GM19328 (cell line): ENCODE measurements at regions not wholly inside any gene's neighbourhood (a gene's known extent, or its start where the extent isn't known, plus 50 kb on each side); places are given as distances from the start of the nearest gene placed in this dataset.
"Not testable (repeated sequence)": the region's sequence is repeated elsewhere in the genome, so short reads cannot be mapped to it uniquely, and the experiment has no call there.

Experiments used
- ATAC-seq: cut with Tn5 transposase; IDR thresholded peaks from one replicate; pipeline ENCODE4 v1.9.1; 2021; ENCODE audit warnings: mild to moderate bottlenecking, moderate library complexity; ENCODE audit not compliant: unreplicated experiment

GRCh38 chr10:109809954-109810353 is 113.4 kb downstream of the XPNPEP1 start:
- not testable (repeated sequence) for ATAC-seq

- ATAC-seq, result not testable (repeated sequence)
Observed at GRCh38 chr10:109801191-109801590, 122.1 kb downstream of the XPNPEP1 start.

- no peak for ATAC-seq
Observed at GRCh38 chr10:109790647-109791046, 132.7 kb downstream of the XPNPEP1 start.

- no peak for ATAC-seq
Observed at GRCh38 chr10:109784236-109784635, 139.1 kb downstream of the XPNPEP1 start.

GRCh38 chr10:109783286-109783685 is 140.0 kb downstream of the XPNPEP1 start:
- no peak for ATAC-seq

- ATAC-seq, result no peak
Observed at GRCh38 chr10:109780997-109781396, 142.3 kb downstream of the XPNPEP1 start.

- ATAC-seq, result no peak
Observed at GRCh38 chr10:109778993-109779392, 144.3 kb downstream of the XPNPEP1 start.

GRCh38 chr10:109774121-109774440 is 149.2 kb downstream of the XPNPEP1 start:
- ATAC-seq, result no peak

GRCh38 chr10:109773288-109774120 is 149.8 kb downstream of the XPNPEP1 start:
- ATAC-seq, result no peak

GRCh38 chr10:109770663-109771062 is 152.6 kb downstream of the XPNPEP1 start:
- ATAC-seq, result no peak

- ATAC-seq, result no peak
Observed at GRCh38 chr10:109769966-109770365, 153.3 kb downstream of the XPNPEP1 start.

GRCh38 chr10:109765838-109766237 is 157.5 kb downstream of the XPNPEP1 start:
- ATAC-seq, result no peak

- ATAC-seq, result no peak
Observed at GRCh38 chr10:109762555-109762954, 160.8 kb downstream of the XPNPEP1 start.

- not testable (repeated sequence) for ATAC-seq
Observed at GRCh38 chr10:109757670-109758069, 165.6 kb downstream of the XPNPEP1 start.

GRCh38 chr10:109746861-109747260 is 176.4 kb downstream of the XPNPEP1 start:
- no peak for ATAC-seq

GRCh38 chr10:109744020-109744419 is 179.3 kb downstream of the XPNPEP1 start:
- ATAC-seq, result no peak

- ATAC-seq, result no peak
Observed at GRCh38 chr10:109743574-109743973, 179.7 kb downstream of the XPNPEP1 start.

GRCh38 chr10:109743146-109743545 is 180.2 kb downstream of the XPNPEP1 start:
- ATAC-seq, result no peak

GRCh38 chr10:109741712-109742111 is 181.6 kb downstream of the XPNPEP1 start:
- no peak for ATAC-seq

GRCh38 chr10:109740436-109740835 is 182.9 kb downstream of the XPNPEP1 start:
- ATAC-seq, result no peak

GRCh38 chr10:109737626-109738025 is 185.7 kb downstream of the XPNPEP1 start:
- ATAC-seq, result no peak

GRCh38 chr10:109737009-109737408 is 186.3 kb downstream of the XPNPEP1 start:
- no peak for ATAC-seq

GRCh38 chr10:109735776-109736175 is 187.5 kb downstream of the XPNPEP1 start:
- ATAC-seq, result no peak
